HG02973 (cell line): ENCODE measurements at regions not wholly inside any gene's neighbourhood (a gene's known extent, or its start where the extent isn't known, plus 50 kb on each side); places are given as distances from the start of the nearest gene placed in this dataset.
"Not testable (repeated sequence)": the region's sequence is repeated elsewhere in the genome, so short reads cannot be mapped to it uniquely, and the experiment has no call there.

ENCODE experiments used
- ATAC-seq: cut with Tn5 transposase; IDR thresholded peaks from one replicate; pipeline ENCODE4 v1.9.1; 2021; ENCODE audit warnings: moderate library complexity; ENCODE audit not compliant: unreplicated experiment

DNA sequence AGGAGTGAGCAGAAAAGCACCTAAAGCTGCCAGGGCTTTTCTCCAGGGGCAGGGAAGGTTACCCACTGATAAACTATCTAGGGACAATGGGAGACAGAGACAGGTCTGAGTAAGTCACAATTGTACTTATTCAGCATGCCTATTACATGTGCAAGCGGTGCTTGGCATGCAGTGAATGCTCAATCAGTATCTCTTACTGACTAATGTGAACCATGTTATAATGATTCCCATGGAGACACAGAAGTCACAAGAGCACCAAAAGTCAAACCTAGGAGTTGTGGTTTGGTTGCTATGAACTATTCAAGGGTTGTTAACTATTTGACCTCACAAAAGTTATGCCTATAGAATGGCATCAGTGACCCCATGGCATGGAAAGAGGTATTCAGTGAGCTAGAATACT is 50.0 kb upstream of the RASGRP1 start:
- ATAC-seq, result no peak

DNA sequence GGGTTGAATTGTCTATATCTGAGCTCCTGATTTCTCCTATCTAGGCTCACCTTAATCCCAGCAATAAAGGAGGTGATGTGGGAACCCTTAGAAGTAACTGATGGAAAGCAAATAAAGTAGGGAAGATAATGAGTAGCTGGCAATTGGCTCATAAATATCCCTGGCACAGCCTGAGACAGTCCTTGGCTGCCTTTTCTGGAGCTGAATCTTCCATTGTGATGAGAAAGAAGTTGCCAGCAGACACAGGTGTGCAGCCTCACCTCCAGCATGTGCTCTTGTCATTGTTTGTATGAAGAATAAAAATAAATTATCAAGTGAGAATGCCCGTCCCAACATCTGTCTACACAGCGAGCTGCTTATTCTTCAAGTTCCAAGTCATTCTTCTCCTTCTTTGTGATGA is 53.2 kb upstream of the RASGRP1 start:
- ATAC-seq, result no peak

DNA sequence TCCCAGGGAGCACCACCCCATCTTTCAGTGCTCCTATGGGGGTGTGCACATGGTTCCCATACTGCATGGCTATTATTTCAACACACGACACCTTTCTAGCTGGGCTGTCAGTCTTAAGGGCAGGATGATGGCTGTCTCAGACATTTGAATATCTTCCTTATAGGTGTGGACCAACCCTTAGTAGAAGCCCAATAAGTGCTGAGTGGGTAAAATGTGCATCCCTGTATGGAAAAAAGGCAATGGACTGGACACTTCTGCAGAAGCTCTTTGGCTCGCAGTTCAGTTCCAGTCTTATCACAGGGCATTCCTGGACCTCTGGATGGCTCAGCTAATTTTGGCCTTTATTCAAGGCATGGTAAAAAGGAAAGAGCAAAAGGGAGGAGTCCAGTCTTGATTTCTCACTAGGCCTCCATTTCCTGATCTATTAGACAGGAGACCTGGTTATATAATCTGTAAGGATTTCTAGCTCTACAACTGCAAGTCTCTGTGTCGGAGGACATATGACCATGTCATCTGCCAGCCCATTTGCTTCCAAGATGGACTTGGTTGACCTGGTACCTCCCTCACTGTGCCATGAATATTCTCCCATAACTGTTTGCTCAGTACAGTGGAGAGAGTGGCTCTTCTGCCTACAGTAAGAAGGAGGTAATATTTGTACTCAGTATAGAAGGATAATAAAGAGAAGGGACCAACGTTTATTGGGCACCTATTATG is 53.8 kb upstream of the RASGRP1 start:
- no peak for ATAC-seq

DNA sequence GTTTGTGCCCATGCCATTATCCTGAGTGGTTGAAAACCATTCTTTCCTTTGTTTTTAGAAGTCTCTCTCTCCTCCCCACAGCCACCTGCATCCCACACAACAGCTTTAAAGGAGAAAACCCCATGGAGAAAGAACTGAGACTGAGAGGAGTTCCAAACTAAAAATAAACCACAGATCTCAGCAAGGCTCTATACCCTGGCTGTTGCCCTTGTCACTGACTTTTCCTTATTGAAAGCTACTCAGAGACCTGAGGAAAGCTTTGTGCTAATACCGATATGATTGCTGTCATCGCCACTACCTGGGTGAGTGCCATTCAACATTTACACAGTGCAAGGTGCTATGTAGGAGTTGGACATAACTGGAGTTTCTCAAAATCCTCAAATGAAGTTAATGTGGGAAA is 55.5 kb upstream of the RASGRP1 start:
- ATAC-seq, result no peak

GRCh38 chr15:38620851-38621594 is 56.4 kb upstream of the RASGRP1 start:
- ATAC-seq, result no peak

GRCh38 chr15:38622304-38622703 is 57.7 kb upstream of the RASGRP1 start:
- no peak for ATAC-seq

GRCh38 chr15:38622908-38623307 is 58.3 kb upstream of the RASGRP1 start:
- ATAC-seq, result no peak

GRCh38 chr15:38623744-38624143 is 59.1 kb upstream of the RASGRP1 start:
- no peak for ATAC-seq

- no peak for ATAC-seq
Measured at GRCh38 chr15:38624244-38625205, 59.9 kb upstream of the RASGRP1 start.

- ATAC-seq, result no peak
Measured at GRCh38 chr15:38625886-38626285, 61.3 kb upstream of the RASGRP1 start.

- no peak for ATAC-seq
Measured at GRCh38 chr15:38626443-38627050, 61.9 kb upstream of the RASGRP1 start.

DNA sequence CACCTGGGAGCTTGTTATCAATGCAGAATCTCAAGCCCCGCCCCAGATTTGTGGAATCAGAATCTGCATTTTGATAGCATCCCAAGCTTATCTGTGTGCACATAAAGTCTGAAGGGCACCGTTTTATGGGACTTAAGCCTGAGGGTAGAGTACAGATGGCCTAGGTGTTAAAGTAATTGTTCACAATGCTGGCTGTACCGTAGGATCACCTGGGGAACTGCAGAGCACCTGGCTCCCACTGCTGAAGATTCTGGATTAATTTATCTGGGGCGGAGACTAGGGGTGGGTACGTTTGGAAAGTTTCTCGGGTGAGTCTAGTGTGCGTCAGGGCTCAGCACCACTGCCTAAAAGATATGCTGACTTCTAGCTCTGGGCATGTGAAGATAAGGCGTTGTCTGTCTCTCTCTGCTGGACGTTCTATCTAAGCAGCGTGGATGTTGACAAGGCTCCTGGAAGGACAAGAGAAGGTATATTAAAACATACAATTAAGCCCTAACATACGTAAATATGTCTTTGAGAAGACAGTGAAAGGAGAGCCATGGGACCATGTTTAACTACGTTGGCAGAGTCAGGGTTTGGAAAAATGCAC is 63.2 kb upstream of the RASGRP1 start:
- ATAC-seq, result no peak

DNA sequence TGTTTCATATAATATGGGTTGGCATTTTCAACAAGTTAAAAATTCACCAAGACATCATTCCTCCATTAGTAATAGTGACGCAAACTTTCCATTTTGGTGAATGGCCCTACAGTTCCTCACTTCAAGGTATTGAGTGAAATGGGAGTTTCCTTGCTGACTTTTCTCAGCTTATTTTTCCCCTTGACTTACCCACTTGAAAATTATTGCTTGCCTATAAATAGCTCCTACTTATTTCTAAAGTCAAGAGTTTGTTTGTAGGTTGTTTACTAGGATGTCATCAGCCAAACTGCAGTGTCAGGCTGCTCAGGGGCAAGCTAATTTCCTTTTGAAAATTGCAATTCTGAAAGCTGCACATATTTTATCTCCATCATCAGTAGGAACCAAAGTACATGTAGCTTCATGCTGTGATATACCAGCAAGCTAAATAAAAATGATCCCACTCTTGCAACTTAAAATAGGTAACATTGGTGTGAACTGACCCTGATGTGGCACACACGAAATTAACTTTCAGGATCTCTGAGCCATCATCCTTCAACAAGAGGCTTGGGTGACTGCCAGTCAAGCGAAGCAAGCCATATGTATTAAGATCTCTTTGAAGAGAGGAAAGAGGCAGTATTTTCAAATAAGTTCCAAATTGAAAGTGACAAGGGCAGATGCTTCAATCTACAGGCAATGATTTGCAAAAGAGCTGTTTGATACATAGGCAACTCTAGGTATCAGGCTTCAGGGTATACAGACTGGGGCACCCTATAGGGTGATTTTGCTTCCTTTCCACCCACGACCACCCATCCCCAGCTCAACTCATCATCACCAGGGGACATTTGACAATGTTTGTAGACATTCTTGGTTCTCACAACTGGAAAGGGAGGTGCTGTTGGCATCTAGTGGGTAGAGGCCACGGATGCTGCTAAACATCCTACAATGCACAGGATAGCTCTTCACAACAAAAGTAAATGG is 66.8 kb upstream of the RASGRP1 start:
- ATAC-seq, result peak; percentile 51

DNA sequence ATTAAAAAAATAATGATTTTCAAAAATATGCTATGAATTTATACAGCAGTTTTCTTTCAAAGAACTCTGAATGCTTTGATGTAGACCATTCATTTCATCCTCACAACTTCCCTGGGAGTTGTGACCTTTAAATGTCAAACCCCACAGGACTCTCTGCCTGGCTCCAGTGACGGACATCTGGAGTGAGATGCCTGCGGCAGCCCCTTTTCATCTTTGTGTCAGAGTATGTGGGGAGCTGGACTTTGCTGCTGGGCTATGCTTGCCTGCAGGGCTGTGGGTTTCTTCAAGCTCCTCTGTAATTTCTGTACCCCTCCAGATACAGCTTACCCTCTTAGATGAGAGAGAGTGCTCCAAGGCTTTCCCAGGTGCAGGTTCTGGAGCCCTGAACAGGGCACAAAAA is 70.6 kb upstream of the RASGRP1 start:
- ATAC-seq, result no peak

GRCh38 chr15:38636597-38636996 is 72.0 kb upstream of the RASGRP1 start:
- no peak for ATAC-seq

GRCh38 chr15:38638126-38638525 is 73.5 kb upstream of the RASGRP1 start:
- ATAC-seq, result no peak

- no peak for ATAC-seq
Measured at GRCh38 chr15:38638811-38639210, 74.2 kb upstream of the RASGRP1 start.

DNA sequence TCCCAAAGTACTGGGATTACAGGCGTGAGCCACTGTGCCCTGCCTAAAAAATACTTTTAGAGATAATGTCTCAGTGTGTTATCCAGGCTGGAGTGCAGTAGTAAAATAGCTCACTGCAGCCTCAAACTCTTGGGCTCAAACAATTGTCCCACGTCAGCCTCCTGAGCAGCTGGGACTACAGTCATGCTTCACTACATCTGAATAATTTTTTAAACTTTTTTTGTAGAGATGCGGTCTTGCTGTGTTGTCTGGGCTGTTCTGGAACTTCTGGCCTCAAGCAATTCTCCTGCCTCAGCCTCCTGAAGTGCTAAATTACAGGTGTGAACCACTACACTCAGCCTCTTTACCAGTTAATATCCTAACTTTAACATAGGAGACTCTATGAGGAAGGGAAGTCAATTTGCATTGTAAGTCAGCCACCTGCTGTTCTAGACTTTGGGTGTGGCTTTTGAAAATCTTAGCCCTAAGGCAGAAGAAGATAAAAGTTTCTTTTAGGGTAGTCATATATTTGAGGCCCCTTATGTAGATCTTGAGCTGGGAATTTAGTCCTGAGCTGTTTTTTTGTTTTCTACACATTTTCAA is 78.2 kb upstream of the RASGRP1 start:
- no peak for ATAC-seq

GRCh38 chr15:38644353-38644752 is 79.7 kb upstream of the RASGRP1 start:
- not testable (repeated sequence) for ATAC-seq
